C4-2B (cell line): ENCODE measurements at regions not wholly inside any gene's neighbourhood (a gene's known extent, or its start where the extent isn't known, plus 50 kb on each side); places are given as distances from the start of the nearest gene placed in this dataset.

ENCODE experiments used
- ZFX ChIP-seq: fragments of 450-650 bp; IDR thresholded peaks from 2 replicates; pipeline ENCODE4 v1.6.1; 2017
- TF ChIP-seq, protein P1 (sequence below): fragments of 450-650 bp; conservative IDR thresholded peaks from 2 replicates; pipeline ENCODE4 v1.5.1; 2017; ENCODE audit warnings: mild to moderate bottlenecking

GRCh38 chr4:71107726-71108125, 114.3 kb downstream of the DCK start:
- TF ChIP-seq, protein P1, sequence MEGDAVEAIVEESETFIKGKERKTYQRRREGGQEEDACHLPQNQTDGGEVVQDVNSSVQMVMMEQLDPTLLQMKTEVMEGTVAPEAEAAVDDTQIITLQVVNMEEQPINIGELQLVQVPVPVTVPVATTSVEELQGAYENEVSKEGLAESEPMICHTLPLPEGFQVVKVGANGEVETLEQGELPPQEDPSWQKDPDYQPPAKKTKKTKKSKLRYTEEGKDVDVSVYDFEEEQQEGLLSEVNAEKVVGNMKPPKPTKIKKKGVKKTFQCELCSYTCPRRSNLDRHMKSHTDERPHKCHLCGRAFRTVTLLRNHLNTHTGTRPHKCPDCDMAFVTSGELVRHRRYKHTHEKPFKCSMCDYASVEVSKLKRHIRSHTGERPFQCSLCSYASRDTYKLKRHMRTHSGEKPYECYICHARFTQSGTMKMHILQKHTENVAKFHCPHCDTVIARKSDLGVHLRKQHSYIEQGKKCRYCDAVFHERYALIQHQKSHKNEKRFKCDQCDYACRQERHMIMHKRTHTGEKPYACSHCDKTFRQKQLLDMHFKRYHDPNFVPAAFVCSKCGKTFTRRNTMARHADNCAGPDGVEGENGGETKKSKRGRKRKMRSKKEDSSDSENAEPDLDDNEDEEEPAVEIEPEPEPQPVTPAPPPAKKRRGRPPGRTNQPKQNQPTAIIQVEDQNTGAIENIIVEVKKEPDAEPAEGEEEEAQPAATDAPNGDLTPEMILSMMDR: no peak
- TF ChIP-seq ZFX: no peak
